ENCODE measurements at regions not wholly inside any gene's neighbourhood (a gene's known extent, or its start where the extent isn't known, plus 50 kb on each side); places are given as distances from the start of the nearest gene placed in this dataset.

- H3K27me3 Mint-ChIP-seq = no peaks in the 10 kb centered on the region
- ATAC-seq (no peak), DNase-seq (no peak)
- H3K4me3 Mint-ChIP-seq = no peak overlapping the region
- no peak overlapping the region for H3K27ac Mint-ChIP-seq
- no peaks in the 10 kb centered on the region for H3K36me3 Mint-ChIP-seq (ENCODE audit: low read depth)
- H3K9me3 Mint-ChIP-seq = no peaks in the 10 kb centered on the region
- no peaks in the 10 kb centered on the region for H3K4me1 Mint-ChIP-seq
Observed at GRCh38 chr3:177743173-177743890, 546.0 kb upstream of the TBL1XR1 start.

- Mint-ChIP-seq H3K9me3 (no peaks in the 10 kb centered on the region), H3K27ac (no peak overlapping the region), H3K27me3 (no peaks in the 10 kb centered on the region), H3K4me3 (no peak overlapping the region), H3K4me1 (no peaks in the 10 kb centered on the region), H3K36me3 (ENCODE audit: low read depth) (no peaks in the 10 kb centered on the region)
- DNase-seq (no peak), ATAC-seq (peak; percentile 33)
Observed at GRCh38 chr3:177744873-177745606, 547.8 kb upstream of the TBL1XR1 start.

GRCh38 chr3:177745607-177746005, 548.3 kb upstream of the TBL1XR1 start:
- ATAC-seq = no peak
- H3K9me3 Mint-ChIP-seq = no peaks in the 10 kb centered on the region
- DNase-seq = no peak
- H3K4me1 Mint-ChIP-seq = no peaks in the 10 kb centered on the region
- no peak overlapping the region for H3K27ac Mint-ChIP-seq
- no peaks in the 10 kb centered on the region for H3K27me3 Mint-ChIP-seq
- H3K4me3 Mint-ChIP-seq = no peak overlapping the region
- no peaks in the 10 kb centered on the region for H3K36me3 Mint-ChIP-seq (ENCODE audit: low read depth)

GRCh38 chr3:177746337-177746933, 549.2 kb upstream of the TBL1XR1 start:
- Mint-ChIP-seq H3K36me3 (ENCODE audit: low read depth) (no peaks in the 10 kb centered on the region), H3K27me3 (no peaks in the 10 kb centered on the region), H3K4me1 (no peaks in the 10 kb centered on the region), H3K27ac (no peak overlapping the region), H3K9me3 (no peaks in the 10 kb centered on the region), H3K4me3 (no peak overlapping the region)
- ATAC-seq = no peak
- no peak for DNase-seq

- Mint-ChIP-seq H3K9me3 (no peaks in the 10 kb centered on the region), H3K4me1 (peaks cover 4% of the 10 kb centered on the region), H3K27ac (no peak overlapping the region), H3K36me3 (ENCODE audit: low read depth) (no peaks in the 10 kb centered on the region), H3K27me3 (no peaks in the 10 kb centered on the region), H3K4me3 (no peak overlapping the region)
- no peak for DNase-seq
- ATAC-seq = no peak
Observed at GRCh38 chr3:177749836-177750235, 552.6 kb upstream of the TBL1XR1 start.

GRCh38 chr3:177750436-177750835, 553.2 kb upstream of the TBL1XR1 start:
- Mint-ChIP-seq H3K4me3 (no peak overlapping the region), H3K27me3 (no peaks in the 10 kb centered on the region), H3K9me3 (no peaks in the 10 kb centered on the region), H3K4me1 (peaks cover 4% of the 10 kb centered on the region), H3K27ac (no peak overlapping the region), H3K36me3 (ENCODE audit: low read depth) (no peaks in the 10 kb centered on the region)
- ATAC-seq (no peak), DNase-seq (no peak)

- Mint-ChIP-seq H3K27ac (no peak overlapping the region), H3K27me3 (no peaks in the 10 kb centered on the region)
- DNase-seq = no peak
Observed at GRCh38 chr3:177751770-177752169, 554.5 kb upstream of the TBL1XR1 start.

GRCh38 chr3:177752831-177753230, 555.5 kb upstream of the TBL1XR1 start:
- H3K4me1 Mint-ChIP-seq = peaks cover 4% of the 10 kb centered on the region
- H3K27ac Mint-ChIP-seq = no peak overlapping the region
- H3K4me3 Mint-ChIP-seq = no peak overlapping the region
- DNase-seq = no peak
- H3K27me3 Mint-ChIP-seq = no peaks in the 10 kb centered on the region
- peaks cover 4% of the 10 kb centered on the region for H3K9me3 Mint-ChIP-seq
- H3K36me3 Mint-ChIP-seq (ENCODE audit: low read depth) = no peaks in the 10 kb centered on the region
- no peak for ATAC-seq

More at GRCh38 chr3:177751770-177752169, 554.5 kb upstream of the TBL1XR1 start:
- Mint-ChIP-seq H3K36me3 (ENCODE audit: low read depth) (no peaks in the 10 kb centered on the region), H3K4me3 (no peak overlapping the region), H3K9me3 (peaks cover 2% of the 10 kb centered on the region), H3K4me1 (peaks cover 4% of the 10 kb centered on the region)
- ATAC-seq = no peak

GRCh38 chr3:177753451-177754155, 556.3 kb upstream of the TBL1XR1 start:
- no peak overlapping the region for H3K4me3 Mint-ChIP-seq
- DNase-seq = no peak
- H3K27ac Mint-ChIP-seq = no peak overlapping the region
- peaks cover 4% of the 10 kb centered on the region for H3K9me3 Mint-ChIP-seq
- H3K36me3 Mint-ChIP-seq (ENCODE audit: low read depth) = no peaks in the 10 kb centered on the region
- ATAC-seq = peak; percentile 28
- no peaks in the 10 kb centered on the region for H3K27me3 Mint-ChIP-seq
- H3K4me1 Mint-ChIP-seq = peaks cover 4% of the 10 kb centered on the region

GRCh38 chr3:177754508-177754921, 557.2 kb upstream of the TBL1XR1 start:
- no peaks in the 10 kb centered on the region for H3K36me3 Mint-ChIP-seq (ENCODE audit: low read depth)
- no peak overlapping the region for H3K27ac Mint-ChIP-seq

GRCh38 chr3:177758126-177758525, 560.8 kb upstream of the TBL1XR1 start:
- no peak for ATAC-seq
- Mint-ChIP-seq H3K9me3 (peaks cover 7% of the 10 kb centered on the region), H3K27ac (no peak overlapping the region), H3K27me3 (no peaks in the 10 kb centered on the region), H3K4me3 (no peak overlapping the region), H3K36me3 (ENCODE audit: low read depth) (no peaks in the 10 kb centered on the region), H3K4me1 (peaks cover 4% of the 10 kb centered on the region)
- no peak for DNase-seq

More at GRCh38 chr3:177754508-177754921, 557.2 kb upstream of the TBL1XR1 start:
- Mint-ChIP-seq H3K4me3 (no peak overlapping the region), H3K27me3 (no peaks in the 10 kb centered on the region), H3K4me1 (peaks cover 4% of the 10 kb centered on the region), H3K9me3 (peaks cover 4% of the 10 kb centered on the region)
- no peak for DNase-seq
- no peak for ATAC-seq

- Mint-ChIP-seq H3K4me1 (no peaks in the 10 kb centered on the region), H3K27me3 (no peaks in the 10 kb centered on the region), H3K36me3 (ENCODE audit: low read depth) (no peaks in the 10 kb centered on the region), H3K27ac (no peak overlapping the region), H3K9me3 (peaks cover 7% of the 10 kb centered on the region), H3K4me3 (no peak overlapping the region)
- no peak for ATAC-seq
- no peak for DNase-seq
Observed at GRCh38 chr3:177760803-177761202, 563.5 kb upstream of the TBL1XR1 start.

- DNase-seq = no peak
- Mint-ChIP-seq H3K4me3 (no peak overlapping the region), H3K27ac (no peak overlapping the region), H3K36me3 (ENCODE audit: low read depth) (peaks cover 2% of the 10 kb centered on the region), H3K9me3 (peaks cover 13% of the 10 kb centered on the region), H3K4me1 (no peaks in the 10 kb centered on the region), H3K27me3 (no peaks in the 10 kb centered on the region)
- ATAC-seq = no peak
Observed at GRCh38 chr3:177764377-177764912, 567.2 kb upstream of the TBL1XR1 start.

GRCh38 chr3:177764933-177765332, 567.7 kb upstream of the TBL1XR1 start:
- Mint-ChIP-seq H3K27ac (no peak overlapping the region), H3K27me3 (no peaks in the 10 kb centered on the region), H3K9me3 (peaks cover 17% of the 10 kb centered on the region), H3K36me3 (ENCODE audit: low read depth) (peaks cover 2% of the 10 kb centered on the region), H3K4me3 (no peak overlapping the region), H3K4me1 (no peaks in the 10 kb centered on the region)
- DNase-seq = no peak
- no peak for ATAC-seq

All from activated naive CD8-positive, alpha-beta T cell treated with anti-CD3 and anti-CD28 coated beads, Interleukin-2, amount 50 U/mL, for 24 hours (primary cell).